HG03064 (cell line): ENCODE measurements at regions not wholly inside any gene's neighbourhood (a gene's known extent, or its start where the extent isn't known, plus 50 kb on each side); places are given as distances from the start of the nearest gene placed in this dataset.
"Not testable (repeated sequence)": the region's sequence is repeated elsewhere in the genome, so short reads cannot be mapped to it uniquely, and the experiment has no call there.

ENCODE experiments used
- ATAC-seq: cut with Tn5 transposase; IDR thresholded peaks from one replicate; pipeline ENCODE4 v1.9.1; 2021; ENCODE audit warnings: low read depth; ENCODE audit not compliant: unreplicated experiment

- ATAC-seq = no peak
Measured at GRCh38 chr13:74557870-74558269, 423.7 kb upstream of the KLF12 start.

GRCh38 chr13:74555651-74556420, 421.6 kb upstream of the KLF12 start:
- ATAC-seq = no peak

- ATAC-seq = no peak
Measured at GRCh38 chr13:74555276-74555625, 421.0 kb upstream of the KLF12 start.

GRCh38 chr13:74554569-74555275, 420.5 kb upstream of the KLF12 start:
- ATAC-seq = no peak

- no peak for ATAC-seq
Measured at GRCh38 chr13:74550039-74550438, 415.8 kb upstream of the KLF12 start.

GRCh38 chr13:74536649-74537048, 402.4 kb upstream of the KLF12 start:
- ATAC-seq = not testable (repeated sequence)

GRCh38 chr13:74533226-74533625, 399.0 kb upstream of the KLF12 start:
- no peak for ATAC-seq

GRCh38 chr13:74530011-74530410, 395.8 kb upstream of the KLF12 start:
- no peak for ATAC-seq

GRCh38 chr13:74528734-74529513, 394.7 kb upstream of the KLF12 start:
- no peak for ATAC-seq

GRCh38 chr13:74523057-74523456, 388.9 kb upstream of the KLF12 start:
- ATAC-seq = no peak

- no peak for ATAC-seq
Measured at GRCh38 chr13:74511523-74511922, 377.3 kb upstream of the KLF12 start.

GRCh38 chr13:74487091-74487722, 353.0 kb upstream of the KLF12 start:
- ATAC-seq = no peak

GRCh38 chr13:74485757-74486156, 351.6 kb upstream of the KLF12 start:
- no peak for ATAC-seq

- ATAC-seq = no peak
Measured at GRCh38 chr13:74479124-74479523, 344.9 kb upstream of the KLF12 start.

GRCh38 chr13:74476788-74477187, 342.6 kb upstream of the KLF12 start:
- no peak for ATAC-seq

- ATAC-seq = no peak
Measured at GRCh38 chr13:74476365-74476764, 342.2 kb upstream of the KLF12 start.

- no peak for ATAC-seq
Measured at GRCh38 chr13:74466864-74467263, 332.7 kb upstream of the KLF12 start.

- ATAC-seq = no peak
Measured at GRCh38 chr13:74466020-74466419, 331.8 kb upstream of the KLF12 start.

- no peak for ATAC-seq
Measured at GRCh38 chr13:74465271-74465670, 331.1 kb upstream of the KLF12 start.

- ATAC-seq = no peak
Measured at GRCh38 chr13:74464670-74465069, 330.5 kb upstream of the KLF12 start.

GRCh38 chr13:74461011-74461410, 326.8 kb upstream of the KLF12 start:
- ATAC-seq = no peak
